Panc1 (cell line): ENCODE measurements at regions not wholly inside any gene's neighbourhood (a gene's known extent, or its start where the extent isn't known, plus 50 kb on each side); places are given as distances from the start of the nearest gene placed in this dataset.

Experiments
- ATAC-seq: fragments of 200-7000 bp; cut with Tn5 transposase; 2 replicates; pipeline ENCODE4 v1.9.1; 2020; ENCODE audit warnings: mild to moderate bottlenecking, moderate library complexity
- BruUV-seq: library from RNA; stranded (reverse); fragments of 400-500 nt; replicated peaks from 2 replicates; lab custom pipeline; 2021; lab: Mats Ljungman, UMichigan
- CTCF ChIA-PET: fragments of 300-600 bp; sonication (Branson Sonifier 250); formaldehyde crosslinking; loops from one replicate; lab custom pipeline; 2022; ENCODE audit warnings: antibody characterized with exemption; lab: Charles Lee
- POLR2A ChIA-PET: fragments of 300-600 bp; sonication (Branson Sonifier 250); formaldehyde crosslinking; loops from one replicate; lab custom pipeline; 2022; ENCODE audit warnings: antibody characterized with exemption; lab: Charles Lee
- DNase-seq: peaks from one replicate; pipeline ENCODE4 v3.0.0-alpha.2; 2010; ENCODE audit warnings: low read depth, low spot score
- H3K27ac ChIP-seq: 2 replicates; pipeline ENCODE4 v1.5.1; 2011; ENCODE audit warnings: mild to moderate bottlenecking, low read length, inconsistent platforms
- H3K27me3 ChIP-seq: fragments of 200-500 bp; sonication (Bioruptor generic); 2 replicates; pipeline ENCODE4 v1.6.0; 2014; ENCODE audit warnings: low read length, inconsistent platforms; ENCODE audit not compliant: control insufficient read depth, insufficient read depth
- H3K36me3 ChIP-seq: fragments of 200-500 bp; sonication (Bioruptor generic); 2 replicates; pipeline ENCODE4 v1.5.1; 2014; ENCODE audit warnings: inconsistent platforms, mild to moderate bottlenecking, low read length, moderate library complexity; ENCODE audit not compliant: control insufficient read depth, insufficient read depth
- H3K4me1 ChIP-seq: 2 replicates; pipeline ENCODE4 v1.5.1; 2011; ENCODE audit warnings: inconsistent platforms, mild to moderate bottlenecking, low read length, moderate library complexity; ENCODE audit not compliant: control insufficient read depth, insufficient read depth
- H3K4me3 ChIP-seq, 2 experiments: 2 replicates each; pipeline ENCODE4 v1.5.1; 2011 to 2012; ENCODE audit warnings: low read depth in 2 of 2, low read length in 2 of 2, mild to moderate bottlenecking in 2 of 2, inconsistent platforms in 1 of 2, moderate library complexity in 1 of 2
- H3K9me3 ChIP-seq: fragments of 200-500 bp; sonication (Bioruptor generic); 2 replicates; pipeline ENCODE4 v1.5.1; 2014; ENCODE audit warnings: low read depth, mild to moderate bottlenecking, inconsistent platforms, low read length, moderate library complexity; ENCODE audit not compliant: control insufficient read depth, insufficient read depth
- POLR2AphosphoS5 ChIP-seq: IDR thresholded peaks from 2 replicates; pipeline ENCODE4 v1.6.1; 2012; ENCODE audit warnings: mild to moderate bottlenecking, low read depth, low read length, moderate library complexity
- SIN3A ChIP-seq: IDR thresholded peaks from 2 replicates; pipeline ENCODE4 v1.6.1; 2012; ENCODE audit warnings: low read depth, mild to moderate bottlenecking, low read length, moderate library complexity, borderline replicate concordance; ENCODE audit not compliant: insufficient read depth
- TCF7L2 ChIP-seq: IDR thresholded peaks from 2 replicates; pipeline ENCODE4 v1.6.1; 2011; ENCODE audit warnings: mild to moderate bottlenecking, low read depth, low read length, inconsistent platforms
- in situ Hi-C: cut with HindIII; loops from 2 replicates; pipeline ENCODE4 v1.10.0; 2016; ENCODE audit warnings: low sequenced_read_pairs, low pct_unique_long_range_greater_than_20kb
- intact Hi-C: fragments of 100-400 bp; cut with micrococcal nuclease; formaldehyde crosslinking; loops from one replicate; pipeline ENCODE4 v1.10.0; 2022; ENCODE audit not compliant: unreplicated experiment
- TF ChIP-seq, protein P1 (sequence below), 2 experiments: IDR thresholded peaks; 2 replicates each; pipeline ENCODE4 v1.6.1; 2011 to 2012; ENCODE audit warnings: low read depth in 2 of 2, control low read depth in 1 of 2, low read length in 1 of 2, mild to moderate bottlenecking in 1 of 2, moderate library complexity in 1 of 2; ENCODE audit not compliant: insufficient read depth in 1 of 2
- TF ChIP-seq, protein P2 (sequence below): fragments of 450-650 bp; IDR thresholded peaks from 2 replicates; pipeline ENCODE4 v1.5.1; 2017; ENCODE audit warnings: mild to moderate bottlenecking

DNA sequence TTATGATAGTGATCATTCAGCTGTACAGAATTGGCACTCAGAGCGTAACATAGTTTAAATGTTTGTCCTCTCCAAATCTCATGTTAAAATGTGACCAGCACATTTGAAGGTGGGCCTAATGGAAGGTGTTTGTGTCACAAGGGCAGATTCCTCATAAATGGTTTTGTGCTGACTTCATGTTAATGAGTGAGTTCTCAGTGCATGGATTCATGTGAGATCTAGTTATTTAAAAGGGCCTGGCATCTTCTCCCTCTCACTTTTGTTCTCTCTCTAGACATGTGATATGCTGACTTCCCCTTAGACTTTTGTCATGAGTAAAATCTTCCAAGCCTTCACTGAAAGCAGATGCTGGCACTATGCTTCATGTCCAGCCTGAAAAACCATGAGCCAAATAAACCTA, 452.4 kb upstream of the PTCHD4 start:
- H3K4me3 ChIP-seq = no peak overlapping the region
- ATAC-seq (no peak), DNase-seq (no peak)
- no peak for TF ChIP-seq POLR2AphosphoS5
- no peak overlapping the region for H3K27ac ChIP-seq
- CTCF ChIA-PET = no interaction called here
- POLR2A ChIA-PET = no interaction called here
- intact Hi-C loops = no loop called here
- H3K9me3 ChIP-seq = no peaks in the 10 kb centered on the region
- no peaks in the 10 kb centered on the region for H3K27me3 ChIP-seq
- no peaks in the 10 kb centered on the region for H3K4me1 ChIP-seq
- no peaks in the 10 kb centered on the region for H3K36me3 ChIP-seq
- BruUV-seq = no TSS peak
- in situ Hi-C loops = no loop called here

DNA sequence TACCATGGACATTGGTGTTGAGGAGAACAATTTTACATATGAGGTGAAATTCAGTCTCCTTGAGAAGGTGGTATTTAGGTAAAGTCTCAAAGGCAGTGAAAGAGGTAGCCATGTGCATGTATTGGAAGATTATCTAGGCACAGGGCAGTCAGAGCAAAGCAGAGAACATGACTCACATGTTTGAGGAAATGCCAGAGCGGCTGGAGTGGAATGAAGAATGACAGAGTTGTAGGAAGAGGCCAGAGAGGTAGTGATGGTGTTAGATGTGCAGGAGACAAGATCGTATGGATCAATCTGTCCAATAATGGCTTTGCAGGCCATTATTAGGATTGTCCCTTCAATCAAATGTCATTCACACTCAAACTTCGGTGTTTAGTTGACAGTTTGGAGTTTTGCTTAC, 449.4 kb upstream of the PTCHD4 start:
- no peaks in the 10 kb centered on the region for H3K4me1 ChIP-seq
- ATAC-seq = no peak
- H3K27me3 ChIP-seq = no peaks in the 10 kb centered on the region
- in situ Hi-C loops = no loop called here
- DNase-seq = no peak
- ChIA-PET CTCF (no interaction called here), POLR2A (no interaction called here)
- no peak overlapping the region for H3K4me3 ChIP-seq
- TF ChIP-seq, protein P1, sequence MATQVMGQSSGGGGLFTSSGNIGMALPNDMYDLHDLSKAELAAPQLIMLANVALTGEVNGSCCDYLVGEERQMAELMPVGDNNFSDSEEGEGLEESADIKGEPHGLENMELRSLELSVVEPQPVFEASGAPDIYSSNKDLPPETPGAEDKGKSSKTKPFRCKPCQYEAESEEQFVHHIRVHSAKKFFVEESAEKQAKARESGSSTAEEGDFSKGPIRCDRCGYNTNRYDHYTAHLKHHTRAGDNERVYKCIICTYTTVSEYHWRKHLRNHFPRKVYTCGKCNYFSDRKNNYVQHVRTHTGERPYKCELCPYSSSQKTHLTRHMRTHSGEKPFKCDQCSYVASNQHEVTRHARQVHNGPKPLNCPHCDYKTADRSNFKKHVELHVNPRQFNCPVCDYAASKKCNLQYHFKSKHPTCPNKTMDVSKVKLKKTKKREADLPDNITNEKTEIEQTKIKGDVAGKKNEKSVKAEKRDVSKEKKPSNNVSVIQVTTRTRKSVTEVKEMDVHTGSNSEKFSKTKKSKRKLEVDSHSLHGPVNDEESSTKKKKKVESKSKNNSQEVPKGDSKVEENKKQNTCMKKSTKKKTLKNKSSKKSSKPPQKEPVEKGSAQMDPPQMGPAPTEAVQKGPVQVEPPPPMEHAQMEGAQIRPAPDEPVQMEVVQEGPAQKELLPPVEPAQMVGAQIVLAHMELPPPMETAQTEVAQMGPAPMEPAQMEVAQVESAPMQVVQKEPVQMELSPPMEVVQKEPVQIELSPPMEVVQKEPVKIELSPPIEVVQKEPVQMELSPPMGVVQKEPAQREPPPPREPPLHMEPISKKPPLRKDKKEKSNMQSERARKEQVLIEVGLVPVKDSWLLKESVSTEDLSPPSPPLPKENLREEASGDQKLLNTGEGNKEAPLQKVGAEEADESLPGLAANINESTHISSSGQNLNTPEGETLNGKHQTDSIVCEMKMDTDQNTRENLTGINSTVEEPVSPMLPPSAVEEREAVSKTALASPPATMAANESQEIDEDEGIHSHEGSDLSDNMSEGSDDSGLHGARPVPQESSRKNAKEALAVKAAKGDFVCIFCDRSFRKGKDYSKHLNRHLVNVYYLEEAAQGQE (IDR thresholded peaks at IDR 0.05; ENCODE audit: insufficient read depth in 1 of 2, low read depth in 2 of 2, low read length in 1 of 2) = no peak
- TF ChIP-seq, protein P2, sequence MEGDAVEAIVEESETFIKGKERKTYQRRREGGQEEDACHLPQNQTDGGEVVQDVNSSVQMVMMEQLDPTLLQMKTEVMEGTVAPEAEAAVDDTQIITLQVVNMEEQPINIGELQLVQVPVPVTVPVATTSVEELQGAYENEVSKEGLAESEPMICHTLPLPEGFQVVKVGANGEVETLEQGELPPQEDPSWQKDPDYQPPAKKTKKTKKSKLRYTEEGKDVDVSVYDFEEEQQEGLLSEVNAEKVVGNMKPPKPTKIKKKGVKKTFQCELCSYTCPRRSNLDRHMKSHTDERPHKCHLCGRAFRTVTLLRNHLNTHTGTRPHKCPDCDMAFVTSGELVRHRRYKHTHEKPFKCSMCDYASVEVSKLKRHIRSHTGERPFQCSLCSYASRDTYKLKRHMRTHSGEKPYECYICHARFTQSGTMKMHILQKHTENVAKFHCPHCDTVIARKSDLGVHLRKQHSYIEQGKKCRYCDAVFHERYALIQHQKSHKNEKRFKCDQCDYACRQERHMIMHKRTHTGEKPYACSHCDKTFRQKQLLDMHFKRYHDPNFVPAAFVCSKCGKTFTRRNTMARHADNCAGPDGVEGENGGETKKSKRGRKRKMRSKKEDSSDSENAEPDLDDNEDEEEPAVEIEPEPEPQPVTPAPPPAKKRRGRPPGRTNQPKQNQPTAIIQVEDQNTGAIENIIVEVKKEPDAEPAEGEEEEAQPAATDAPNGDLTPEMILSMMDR = no peak
- TF ChIP-seq SIN3A = no peak
- TF ChIP-seq TCF7L2 = no peak
- no peak for TF ChIP-seq POLR2AphosphoS5
- no TSS peak for BruUV-seq
- no peak overlapping the region for H3K27ac ChIP-seq
- H3K36me3 ChIP-seq = no peaks in the 10 kb centered on the region
- intact Hi-C loops = no loop called here
- H3K9me3 ChIP-seq = no peaks in the 10 kb centered on the region

DNA sequence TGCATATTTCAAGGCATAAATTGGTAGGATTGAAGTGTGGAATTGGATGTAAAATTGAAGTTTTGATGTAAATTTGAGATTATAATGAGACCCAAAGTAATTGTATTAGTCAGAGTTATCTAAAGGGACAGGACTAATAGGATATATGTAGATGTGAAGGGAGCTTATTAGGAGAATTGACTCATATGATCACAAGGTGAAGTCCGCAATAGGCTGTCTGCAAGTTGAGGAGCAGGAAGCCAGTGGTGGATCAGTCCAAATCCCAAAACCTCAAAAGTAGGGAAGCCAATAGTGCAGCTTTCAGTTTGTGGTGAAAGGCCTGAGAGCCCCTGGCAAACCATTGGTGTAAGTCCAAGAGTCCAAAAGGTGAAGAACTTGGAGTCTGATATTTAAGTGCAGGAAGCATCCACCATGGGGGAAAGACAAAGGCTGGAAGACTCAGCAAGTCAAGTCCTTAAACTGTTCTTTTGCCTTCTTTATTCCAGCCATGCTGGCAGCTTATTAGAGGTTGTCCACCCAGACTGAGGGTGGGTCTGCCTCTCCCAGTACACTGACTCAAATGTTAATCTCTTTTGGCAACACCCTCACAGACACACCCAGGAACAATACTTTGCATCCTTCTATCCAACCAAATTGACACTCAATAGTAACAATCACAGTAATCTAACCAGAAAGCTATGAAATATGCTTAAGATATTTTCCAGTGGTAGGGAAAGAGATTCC, 442.6 kb upstream of the PTCHD4 start:
- H3K27ac ChIP-seq = no peak overlapping the region
- in situ Hi-C loops (no loop called here), intact Hi-C loops (no loop called here)
- ATAC-seq (no peak), DNase-seq (no peak)
- no peaks in the 10 kb centered on the region for H3K27me3 ChIP-seq
- TF ChIP-seq POLR2AphosphoS5 = no peak
- TF ChIP-seq, protein P1 (IDR thresholded peaks at IDR 0.05; ENCODE audit: insufficient read depth in 1 of 2, low read depth in 2 of 2, low read length in 1 of 2) = no peak
- TF ChIP-seq, protein P2 = no peak
- no peak for TF ChIP-seq SIN3A
- no peak for TF ChIP-seq TCF7L2
- H3K9me3 ChIP-seq = no peaks in the 10 kb centered on the region
- H3K36me3 ChIP-seq = no peaks in the 10 kb centered on the region
- H3K4me3 ChIP-seq = no peak overlapping the region
- CTCF ChIA-PET = no interaction called here
- POLR2A ChIA-PET = no interaction called here
- no peaks in the 10 kb centered on the region for H3K4me1 ChIP-seq
- no TSS peak for BruUV-seq
